HCT116 (cell line): ENCODE measurements at regions not wholly inside any gene's neighbourhood (a gene's known extent, or its start where the extent isn't known, plus 50 kb on each side); places are given as distances from the start of the nearest gene placed in this dataset.

Source experiments
- CTCF ChIP-seq, 3 experiments: fragments of 200-600 bp in 1 of 3; sonication (generic) in 1 of 3; IDR thresholded peaks in 2 of 3; conservative IDR thresholded peaks in 1 of 3; 2 replicates each; pipeline ENCODE4 v1.5.1; 2012 to 2017; ENCODE audit warnings: low read depth in 2 of 3, low read length in 2 of 3, antibody characterized with exemption in 1 of 3, borderline replicate concordance in 1 of 3, control low read depth in 1 of 3, mild to moderate bottlenecking in 1 of 3, mixed read lengths in 1 of 3, mixed run types in 1 of 3, moderate library complexity in 1 of 3; ENCODE audit not compliant: insufficient read depth in 1 of 3
- EGR1 ChIP-seq: IDR thresholded peaks from 2 replicates; pipeline ENCODE4 v1.6.1; 2012; ENCODE audit warnings: low read depth
- EZH2 ChIP-seq: fragments of 200-600 bp; sonication (generic); IDR thresholded peaks from 2 replicates; pipeline ENCODE4 v1.6.1; 2017; ENCODE audit warnings: antibody characterized with exemption, mixed run types
- EZH2phosphoT487 ChIP-seq: fragments of 200-600 bp; IDR thresholded peaks from 2 replicates; pipeline ENCODE4 v1.6.1; 2018; ENCODE audit warnings: antibody characterized with exemption, borderline replicate concordance
- POLR2A ChIP-seq: IDR thresholded peaks from 2 replicates; pipeline ENCODE4 v1.7.0; 2011; ENCODE audit warnings: borderline replicate concordance; ENCODE audit not compliant: insufficient read depth, insufficient read length; ENCODE audit errors: extremely low read depth
- RAD21 ChIP-seq: IDR thresholded peaks from 2 replicates; pipeline ENCODE4 v1.6.1; 2012; ENCODE audit warnings: low read depth, mild to moderate bottlenecking

- TF ChIP-seq EZH2phosphoT487: no peak
- TF ChIP-seq CTCF (IDR thresholded peaks at IDR 0.05 in 2 of 3, conservative IDR thresholded peaks at IDR 0.05 in 1 of 3; ENCODE audit: borderline replicate concordance in 1 of 3, insufficient read depth in 1 of 3, low read depth in 2 of 3, low read length in 2 of 3): no peak
- no peak for TF ChIP-seq POLR2A
- no peak for TF ChIP-seq RAD21
- TF ChIP-seq EGR1: no peak
- TF ChIP-seq EZH2: no peak
These were observed 72.4 kb downstream of the FH start for GRCh38 chr1:241447031-241447644.
